ENCODE measurements at regions not wholly inside any gene's neighbourhood (a gene's known extent, or its start where the extent isn't known, plus 50 kb on each side); places are given as distances from the start of the nearest gene placed in this dataset.
A peak's percentile ranks its signal among the peaks of the same experiment; 100 is the strongest.

GRCh38 chr12:59407799-59408198, 188.0 kb upstream of the SLC16A7 start:
- no peaks in the 10 kb centered on the region for H3K36me3 ChIP-seq
- no peak for TF ChIP-seq CTCF (IDR thresholded peaks at IDR 0.05; ENCODE audit: borderline replicate concordance)
- no peak overlapping the region for H3K27ac ChIP-seq (replicated peaks)
- DNase-seq, result no peak
- no peaks in the 10 kb centered on the region for H3K4me1 ChIP-seq
- H3K27me3 ChIP-seq (ENCODE audit: low read depth), result no peaks in the 10 kb centered on the region
- H3K9me3 ChIP-seq (replicated peaks), result no peaks in the 10 kb centered on the region
- intact Hi-C loops (cut with micrococcal nuclease), result no loop called here
- no peak overlapping the region for H3K4me3 ChIP-seq

GRCh38 chr12:59405992-59406391, 189.8 kb upstream of the SLC16A7 start:
- H3K27me3 ChIP-seq (ENCODE audit: low read depth), result no peaks in the 10 kb centered on the region
- intact Hi-C loops (cut with micrococcal nuclease), result no loop called here
- no peak overlapping the region for H3K4me3 ChIP-seq
- H3K4me1 ChIP-seq, result no peaks in the 10 kb centered on the region
- H3K27ac ChIP-seq (replicated peaks), result no peak overlapping the region
- no peaks in the 10 kb centered on the region for H3K36me3 ChIP-seq
- TF ChIP-seq CTCF (IDR thresholded peaks at IDR 0.05; ENCODE audit: borderline replicate concordance), result no peak
- H3K9me3 ChIP-seq (replicated peaks), result no peaks in the 10 kb centered on the region
- no peak for DNase-seq

- intact Hi-C loops (cut with micrococcal nuclease), result no loop called here
- Histone ChIP-seq H3K27ac (replicated peaks) (no peak overlapping the region), H3K9me3 (replicated peaks) (peaks cover 5% of the 10 kb centered on the region), H3K4me3 (no peak overlapping the region), H3K4me1 (no peaks in the 10 kb centered on the region), H3K27me3 (ENCODE audit: low read depth) (no peaks in the 10 kb centered on the region), H3K36me3 (no peaks in the 10 kb centered on the region)
- no peak for TF ChIP-seq CTCF (IDR thresholded peaks at IDR 0.05; ENCODE audit: borderline replicate concordance)
- DNase-seq, result no peak
Observed at GRCh38 chr12:59404109-59404650, 191.6 kb upstream of the SLC16A7 start.

GRCh38 chr12:59403259-59403932, 192.4 kb upstream of the SLC16A7 start:
- peak; percentile 85 for TF ChIP-seq CTCF (IDR thresholded peaks at IDR 0.05; ENCODE audit: borderline replicate concordance)
- H3K36me3 ChIP-seq, result no peaks in the 10 kb centered on the region
- H3K4me3 ChIP-seq, result peak overlapping the region; percentile 26
- H3K27me3 ChIP-seq (ENCODE audit: low read depth), result no peaks in the 10 kb centered on the region
- no peaks in the 10 kb centered on the region for H3K4me1 ChIP-seq
- no peak overlapping the region for H3K27ac ChIP-seq (replicated peaks)
- peaks cover 7% of the 10 kb centered on the region for H3K9me3 ChIP-seq (replicated peaks)
- no peak for DNase-seq
- intact Hi-C loops (cut with micrococcal nuclease), result no loop called here

- intact Hi-C loops (cut with micrococcal nuclease), result no loop called here
- Histone ChIP-seq H3K27ac (replicated peaks) (no peak overlapping the region), H3K9me3 (replicated peaks) (peaks cover 7% of the 10 kb centered on the region), H3K4me1 (no peaks in the 10 kb centered on the region), H3K4me3 (no peak overlapping the region), H3K27me3 (ENCODE audit: low read depth) (no peaks in the 10 kb centered on the region), H3K36me3 (no peaks in the 10 kb centered on the region)
- no peak for DNase-seq
- TF ChIP-seq CTCF (IDR thresholded peaks at IDR 0.05; ENCODE audit: borderline replicate concordance), result no peak
Observed at GRCh38 chr12:59401862-59402261, 194.0 kb upstream of the SLC16A7 start.
